Stomach smooth muscle (tissue), 2 donors: ENCODE measurements at regions not wholly inside any gene's neighbourhood (a gene's known extent, or its start where the extent isn't known, plus 50 kb on each side); places are given as distances from the start of the nearest gene placed in this dataset.

ENCODE experiments used
- H3K27ac ChIP-seq: one replicate; pipeline ENCODE4 v1.7.0; 2013; ENCODE audit warnings: mild to moderate bottlenecking, low read length, inconsistent platforms
- H3K27me3 ChIP-seq, 2 donors: one replicate each; pipeline ENCODE4 v1.7.0; 2013; ENCODE audit warnings: low read length in 2 of 2; ENCODE audit not compliant: insufficient read depth in 2 of 2, control insufficient read depth in 1 of 2
- H3K36me3 ChIP-seq, 2 donors: one replicate each; pipeline ENCODE4 v1.7.0; 2013; ENCODE audit warnings: low read length in 2 of 2; ENCODE audit not compliant: control insufficient read depth in 2 of 2, insufficient read depth in 2 of 2
- H3K4me1 ChIP-seq: one replicate; pipeline ENCODE4 v1.7.0; 2013; ENCODE audit warnings: low read length; ENCODE audit not compliant: control insufficient read depth, insufficient read depth
- H3K4me3 ChIP-seq, 2 donors: one replicate each; pipeline ENCODE4 v1.7.0; 2013; ENCODE audit warnings: low read length in 2 of 2
- H3K9ac ChIP-seq, 2 donors: one replicate each; pipeline ENCODE4 v1.7.0; 2013; ENCODE audit warnings: low read length in 2 of 2, mild to moderate bottlenecking in 1 of 2
- H3K9me3 ChIP-seq, 2 donors: one replicate each; pipeline ENCODE4 v1.7.0; 2013; ENCODE audit warnings: low read length in 2 of 2; ENCODE audit not compliant: control insufficient read depth in 2 of 2
- donor health status: healthy.
- donor health status: Pancreatic carcinoma.

DNA sequence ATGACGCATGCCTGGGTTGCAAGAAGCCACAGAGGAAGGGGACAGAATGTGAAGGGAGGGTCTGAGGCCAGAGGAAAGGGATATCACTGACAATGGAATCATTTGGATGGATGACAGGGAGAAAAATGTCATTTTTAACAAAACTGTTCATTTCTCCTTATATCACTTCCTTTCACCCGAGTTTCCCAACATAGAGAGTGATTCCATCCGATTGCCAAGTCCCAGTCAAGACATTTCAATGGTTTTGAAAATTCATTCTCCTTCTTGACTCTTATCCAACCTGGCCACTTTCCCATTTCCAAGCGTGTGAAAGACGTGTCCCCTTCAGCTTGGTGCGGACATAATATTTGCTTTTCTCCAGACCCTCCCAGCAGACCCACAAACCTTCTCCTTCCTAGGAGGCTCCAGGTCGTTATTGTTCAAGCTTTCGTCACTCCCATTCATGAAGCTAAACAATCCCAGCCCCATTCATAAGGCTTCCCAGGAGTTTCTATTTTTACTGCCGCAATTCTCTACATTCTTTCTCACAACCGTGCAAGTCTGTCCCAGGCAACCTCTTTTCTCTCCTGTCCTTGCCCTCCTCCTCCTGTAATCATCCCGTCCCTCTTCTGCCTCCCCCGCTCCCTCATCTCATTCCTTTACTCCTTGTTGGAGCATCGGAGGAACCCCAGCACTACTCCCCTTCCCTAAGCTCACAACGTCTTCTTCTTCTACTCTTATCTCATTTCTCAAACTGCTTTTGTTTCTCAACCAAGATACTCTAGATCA lies 301.3 kb upstream of the KLF6 start:
- Histone ChIP-seq H3K4me1 (peaks cover 15% of the 10 kb centered on the region), H3K27ac (no peak overlapping the region), H3K9me3 (no peaks in the 10 kb centered on the region), H3K9ac (no peak overlapping the region), H3K27me3 (no peaks in the 10 kb centered on the region), H3K36me3 (no peaks in the 10 kb centered on the region), H3K4me3 (peak overlapping the region in 1 of 2 donors; percentile 54)

DNA sequence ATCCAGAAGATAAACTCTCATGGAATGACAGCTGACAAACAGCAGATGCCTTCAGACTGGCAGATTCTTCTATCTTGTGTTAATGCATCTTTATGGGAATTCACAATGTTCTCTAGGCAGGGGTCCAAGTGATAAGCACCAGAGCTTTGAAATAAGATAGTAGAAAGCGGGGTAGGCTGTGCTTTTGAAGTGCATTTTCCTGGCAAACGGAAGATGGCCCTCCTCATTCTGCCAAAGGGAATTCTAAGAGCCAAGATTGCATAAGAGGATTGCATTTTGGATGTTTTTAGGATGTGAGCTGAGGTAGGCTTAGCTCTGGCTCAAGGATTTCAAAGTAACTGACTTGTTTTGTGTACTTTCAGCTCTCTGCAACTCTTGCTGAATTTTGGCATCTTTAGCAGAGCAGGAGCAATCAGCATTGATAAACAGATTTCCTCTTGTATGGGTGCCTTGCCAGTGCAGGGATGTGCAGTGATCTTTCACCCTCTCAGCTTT lies 298.5 kb upstream of the KLF6 start:
- no peak overlapping the region for H3K9ac ChIP-seq
- H3K4me3 ChIP-seq = peak overlapping the region in 1 of 2 donors; percentile 40
- peaks cover 15% of the 10 kb centered on the region for H3K4me1 ChIP-seq
- no peak overlapping the region for H3K27ac ChIP-seq
- H3K36me3 ChIP-seq = no peaks in the 10 kb centered on the region
- H3K9me3 ChIP-seq = no peaks in the 10 kb centered on the region
- no peaks in the 10 kb centered on the region for H3K27me3 ChIP-seq

DNA sequence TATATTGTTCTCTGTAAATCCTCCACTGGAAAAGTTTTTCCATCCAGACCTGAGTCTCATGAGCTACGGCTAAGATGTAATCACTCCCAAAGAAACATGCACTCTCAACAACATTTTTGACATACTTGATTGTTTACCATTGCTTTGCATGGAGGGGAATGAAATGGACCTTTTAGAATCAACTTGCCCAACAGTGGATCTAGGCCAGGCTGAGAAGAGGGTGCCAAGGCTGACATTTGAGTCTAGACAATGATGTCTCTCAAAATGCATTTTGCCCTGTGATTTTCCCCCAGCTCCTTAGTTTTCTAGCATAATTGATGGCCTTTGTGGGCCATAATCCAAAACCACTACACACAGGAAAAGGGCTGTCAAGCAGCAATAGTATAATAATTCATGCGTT lies 297.9 kb upstream of the KLF6 start:
- Histone ChIP-seq H3K4me3 (no peak overlapping the region), H3K27ac (no peak overlapping the region), H3K4me1 (peaks cover 15% of the 10 kb centered on the region)

DNA sequence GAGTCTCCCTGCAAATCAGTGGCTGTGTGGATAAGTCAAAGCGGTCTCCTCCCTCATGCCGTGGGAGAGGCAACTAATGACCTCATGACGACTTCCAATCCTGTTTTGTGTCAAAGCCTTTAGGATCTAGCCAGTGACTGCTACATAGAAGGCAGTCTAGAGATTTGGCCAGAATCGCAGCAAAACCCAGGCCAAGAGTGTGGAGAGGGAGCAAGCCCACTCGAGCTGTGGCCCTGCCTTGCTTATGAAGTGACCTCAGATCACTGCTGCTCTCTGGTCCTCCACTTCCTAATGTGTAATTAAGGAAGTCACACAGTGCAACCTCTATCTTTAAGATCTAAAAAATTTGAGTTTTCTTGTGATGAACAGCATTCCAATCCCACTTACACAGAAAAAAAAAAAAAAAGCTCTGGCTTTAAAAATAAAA lies 296.7 kb upstream of the KLF6 start:
- Histone ChIP-seq H3K27me3 (no peaks in the 10 kb centered on the region), H3K4me1 (peaks cover 15% of the 10 kb centered on the region), H3K36me3 (no peaks in the 10 kb centered on the region), H3K9ac (no peak overlapping the region), H3K27ac (no peak overlapping the region), H3K4me3 (no peak overlapping the region), H3K9me3 (no peaks in the 10 kb centered on the region)

More for the DNA sequence above, 297.9 kb upstream of the KLF6 start:
- H3K9ac ChIP-seq = no peak overlapping the region
- H3K27me3 ChIP-seq = no peaks in the 10 kb centered on the region
- H3K9me3 ChIP-seq = no peaks in the 10 kb centered on the region
- no peaks in the 10 kb centered on the region for H3K36me3 ChIP-seq

DNA sequence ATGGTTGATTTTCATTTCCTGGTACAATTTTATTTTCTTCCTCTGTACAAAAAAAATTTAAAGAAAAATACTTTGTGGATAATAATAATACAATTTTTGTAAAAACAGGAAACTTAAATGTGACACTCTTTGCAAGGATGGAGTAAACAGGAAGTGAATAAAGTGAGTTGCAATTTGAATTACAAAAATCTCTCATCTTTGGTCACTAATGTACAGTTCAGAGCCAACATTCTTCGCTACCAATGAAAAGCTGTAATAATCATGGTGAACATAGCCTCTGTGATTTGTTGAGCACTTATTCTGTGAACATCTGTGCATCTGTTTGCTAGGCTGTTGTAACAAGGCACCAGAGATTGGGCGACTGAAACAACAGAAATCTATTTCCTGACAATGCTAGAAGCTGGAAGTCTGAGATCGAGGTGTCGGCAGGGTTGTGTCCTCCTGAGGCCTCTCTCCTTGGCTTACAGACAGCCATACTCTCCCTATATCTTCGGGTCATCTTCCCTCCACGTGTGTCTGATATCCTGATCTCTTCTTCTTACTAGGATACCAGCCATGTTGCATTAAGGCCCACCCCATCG lies 295.3 kb upstream of the KLF6 start:
- Histone ChIP-seq H3K9ac (no peak overlapping the region), H3K36me3 (no peaks in the 10 kb centered on the region), H3K27ac (no peak overlapping the region), H3K27me3 (no peaks in the 10 kb centered on the region), H3K9me3 (no peaks in the 10 kb centered on the region), H3K4me1 (peaks cover 11% of the 10 kb centered on the region), H3K4me3 (no peak overlapping the region)

DNA sequence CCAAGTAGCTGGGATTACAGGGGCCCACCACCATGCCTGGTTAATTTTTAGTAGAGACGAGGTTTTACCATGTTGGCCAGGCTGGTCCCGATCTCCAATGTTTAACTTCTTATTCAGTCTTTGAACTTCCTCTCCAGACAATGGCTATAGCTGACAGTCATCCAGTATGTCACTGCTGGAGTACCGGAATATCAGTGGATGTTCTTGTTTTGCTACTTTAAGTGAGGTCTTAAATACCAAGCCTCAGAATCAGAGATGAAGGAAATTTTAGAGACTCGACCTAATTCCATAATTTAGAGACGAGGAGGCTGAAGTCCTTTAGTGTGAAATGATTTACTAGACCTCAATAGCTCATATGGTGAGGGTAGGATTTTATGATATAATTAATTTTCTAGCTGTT lies 294.8 kb upstream of the KLF6 start:
- Histone ChIP-seq H3K4me3 (no peak overlapping the region), H3K36me3 (no peaks in the 10 kb centered on the region), H3K27ac (no peak overlapping the region), H3K9me3 (no peaks in the 10 kb centered on the region), H3K27me3 (no peaks in the 10 kb centered on the region), H3K9ac (no peak overlapping the region), H3K4me1 (peaks cover 12% of the 10 kb centered on the region)

DNA sequence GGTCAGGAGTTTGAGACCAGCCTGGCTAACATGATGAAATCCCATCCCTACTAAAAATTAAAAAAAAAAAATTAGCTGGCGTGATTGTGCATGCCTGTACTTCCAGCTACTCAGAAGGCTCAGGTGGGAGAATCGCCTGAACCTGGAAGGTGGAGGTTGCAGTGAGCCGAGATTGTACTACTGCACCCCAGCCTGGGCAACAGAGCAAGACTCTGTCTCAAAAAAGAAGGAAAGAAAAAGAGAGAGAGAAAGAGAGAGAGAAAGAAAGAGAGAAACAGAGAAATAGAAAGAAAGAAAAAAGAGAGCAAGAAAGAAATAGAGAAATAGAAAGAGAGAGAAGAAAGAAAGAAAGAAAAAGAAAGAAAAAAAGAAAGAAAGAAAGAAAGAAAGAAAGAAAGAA lies 292.8 kb upstream of the KLF6 start:
- Histone ChIP-seq H3K4me1 (peaks cover 9% of the 10 kb centered on the region), H3K4me3 (no peak overlapping the region), H3K36me3 (no peaks in the 10 kb centered on the region), H3K9me3 (no peaks in the 10 kb centered on the region), H3K27me3 (no peaks in the 10 kb centered on the region), H3K27ac (no peak overlapping the region), H3K9ac (no peak overlapping the region)

DNA sequence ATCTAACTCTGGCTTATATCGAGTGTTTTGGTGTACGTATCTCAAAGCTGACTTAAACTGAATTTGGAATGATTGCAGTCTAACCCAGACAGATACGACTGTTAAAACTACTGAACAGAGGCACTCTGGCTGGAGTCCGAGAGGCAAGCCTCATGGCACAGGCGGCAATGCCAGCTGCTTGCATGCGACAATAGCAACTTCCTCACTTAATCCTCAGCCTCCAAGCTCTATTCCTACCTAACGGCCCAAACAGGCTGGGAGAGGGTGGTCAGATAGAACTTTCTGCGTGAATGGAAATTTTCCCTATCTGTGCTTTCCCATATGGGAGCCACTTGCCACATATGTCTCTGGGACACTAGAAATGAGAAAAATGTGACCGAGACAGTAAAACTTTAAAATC lies 292.0 kb upstream of the KLF6 start:
- Histone ChIP-seq H3K9ac (no peak overlapping the region), H3K4me1 (peaks cover 9% of the 10 kb centered on the region), H3K9me3 (no peaks in the 10 kb centered on the region), H3K36me3 (no peaks in the 10 kb centered on the region), H3K27ac (no peak overlapping the region), H3K4me3 (no peak overlapping the region), H3K27me3 (no peaks in the 10 kb centered on the region)

DNA sequence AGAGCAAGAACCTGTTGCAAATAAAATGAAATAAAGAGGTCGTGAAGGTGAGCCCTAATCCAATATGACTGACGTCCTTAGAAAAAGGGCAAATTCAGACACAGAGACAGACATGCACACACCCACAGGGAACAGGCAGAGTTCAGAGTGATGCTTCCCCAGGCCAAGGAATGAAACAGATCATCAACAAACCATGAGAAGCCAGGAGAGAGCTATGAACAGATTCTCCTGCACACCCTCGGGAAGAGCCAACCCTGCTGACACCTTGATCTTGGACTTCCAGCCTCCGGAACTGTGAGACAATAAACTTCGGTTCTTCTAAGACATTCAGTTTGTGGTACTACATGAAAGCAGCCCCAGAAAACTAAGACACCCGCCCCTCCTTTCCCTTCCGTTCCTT lies 290.4 kb upstream of the KLF6 start:
- Histone ChIP-seq H3K36me3 (no peaks in the 10 kb centered on the region), H3K9me3 (no peaks in the 10 kb centered on the region)

DNA sequence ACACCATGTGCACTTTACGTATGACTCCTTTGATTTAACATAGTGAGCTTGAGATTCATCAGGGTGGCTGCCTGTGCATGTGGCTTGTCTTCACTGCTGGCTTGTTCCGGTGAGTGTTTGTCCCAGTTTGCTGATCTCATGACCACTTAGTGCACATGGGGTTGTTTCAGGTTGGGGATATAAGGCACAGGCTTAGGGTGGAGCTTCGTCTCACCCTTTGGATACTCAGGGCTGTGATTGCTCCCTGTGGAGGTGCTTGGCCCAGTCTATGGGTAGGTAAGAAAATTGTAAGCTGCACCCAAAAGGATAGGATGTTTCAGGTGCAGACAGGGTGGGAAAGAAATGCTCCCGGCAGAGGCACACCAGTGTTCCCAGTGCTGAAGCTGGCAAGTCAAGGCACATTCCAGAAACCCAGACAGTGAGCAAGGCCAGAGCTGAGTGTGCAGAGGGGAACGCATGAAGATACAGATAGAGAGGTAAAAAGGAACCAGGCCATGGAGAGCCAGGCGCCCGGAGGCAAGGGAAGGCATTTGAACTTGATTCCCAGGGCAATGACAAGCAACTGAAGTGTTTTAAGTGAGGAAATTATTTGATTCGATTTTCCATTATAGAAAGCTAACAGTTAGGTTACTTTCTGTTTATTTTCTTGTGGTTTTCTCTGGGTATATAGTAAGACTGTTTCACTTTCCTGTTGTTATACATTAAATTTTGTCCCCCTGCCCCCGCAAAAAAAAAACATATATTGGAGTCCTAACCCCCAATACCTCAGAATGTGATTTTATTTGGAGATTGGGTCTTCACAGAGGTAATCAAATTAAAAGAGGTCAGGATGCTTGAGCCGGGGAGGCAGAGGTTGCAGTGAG lies 289.8 kb upstream of the KLF6 start:
- Histone ChIP-seq H3K27ac (no peak overlapping the region), H3K9ac (no peak overlapping the region), H3K27me3 (no peaks in the 10 kb centered on the region)

More for the DNA sequence above, 290.4 kb upstream of the KLF6 start:
- no peak overlapping the region for H3K4me3 ChIP-seq
- no peaks in the 10 kb centered on the region for H3K27me3 ChIP-seq
- H3K4me1 ChIP-seq = peaks cover 9% of the 10 kb centered on the region
- no peak overlapping the region for H3K9ac ChIP-seq
- no peak overlapping the region for H3K27ac ChIP-seq

More for the DNA sequence above, 289.8 kb upstream of the KLF6 start:
- peaks cover 9% of the 10 kb centered on the region for H3K4me1 ChIP-seq
- no peaks in the 10 kb centered on the region for H3K36me3 ChIP-seq
- peak overlapping the region in 1 of 2 donors; percentile 29 for H3K4me3 ChIP-seq
- no peaks in the 10 kb centered on the region for H3K9me3 ChIP-seq
